Dermis microvascular lymphatic vessel endothelial cell (primary cell): ENCODE measurements at regions not wholly inside any gene's neighbourhood (a gene's known extent, or its start where the extent isn't known, plus 50 kb on each side); places are given as distances from the start of the nearest gene placed in this dataset.

Experiments used
- DNase-seq, 2 donors: peaks; one replicate each; pipeline versions ENCODE4 v3.0.0 to v3.0.0-alpha.2; 2010; ENCODE audit warnings: low read depth in 2 of 2

DNA sequence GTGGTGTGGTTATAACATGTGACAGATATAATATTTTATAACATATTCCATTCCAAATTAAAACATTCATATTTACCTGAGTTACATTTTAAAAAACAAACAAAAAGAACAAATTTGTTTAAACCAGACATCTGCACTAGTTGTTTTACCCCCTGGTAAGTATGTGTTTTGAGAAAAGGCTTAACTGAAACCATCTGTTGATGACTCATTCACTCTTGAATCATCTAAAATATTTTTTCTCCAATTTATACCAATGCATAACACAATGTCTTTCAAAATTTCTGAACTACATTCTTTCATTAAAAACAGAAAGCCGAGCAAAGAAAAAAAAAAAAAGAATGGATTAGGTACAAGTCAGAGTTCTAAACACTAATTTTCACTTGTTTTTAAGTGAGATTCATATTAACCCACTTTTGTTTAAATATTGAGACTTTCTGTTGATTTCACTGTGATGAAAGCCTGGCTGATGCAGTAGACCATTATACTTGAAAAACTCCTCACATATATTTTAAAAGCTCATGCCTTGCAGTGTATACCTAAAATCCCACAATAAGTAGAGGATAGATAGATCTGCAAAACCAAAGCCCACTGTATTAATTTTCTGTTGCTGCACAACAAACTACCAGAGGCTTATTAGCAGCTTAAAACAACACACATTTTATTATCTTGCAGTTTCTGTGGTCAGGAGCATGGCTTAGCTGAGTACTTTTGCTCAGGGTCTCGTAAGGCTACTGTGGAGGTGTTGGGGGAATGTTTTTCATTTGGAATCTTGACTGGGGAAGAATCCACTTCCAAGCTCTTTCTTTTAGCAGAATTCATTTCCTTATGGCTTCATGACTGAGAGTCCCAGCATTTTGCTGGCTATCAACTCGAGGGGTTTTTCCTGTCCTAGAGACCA lies 221.5 kb downstream of the PCDH18 start:
- no peak for DNase-seq

- no peak for DNase-seq
These were observed 222.1 kb downstream of the PCDH18 start for GRCh38 chr4:137310166-137310565.

GRCh38 chr4:137309424-137309823 lies 222.9 kb downstream of the PCDH18 start:
- no peak for DNase-seq

DNA sequence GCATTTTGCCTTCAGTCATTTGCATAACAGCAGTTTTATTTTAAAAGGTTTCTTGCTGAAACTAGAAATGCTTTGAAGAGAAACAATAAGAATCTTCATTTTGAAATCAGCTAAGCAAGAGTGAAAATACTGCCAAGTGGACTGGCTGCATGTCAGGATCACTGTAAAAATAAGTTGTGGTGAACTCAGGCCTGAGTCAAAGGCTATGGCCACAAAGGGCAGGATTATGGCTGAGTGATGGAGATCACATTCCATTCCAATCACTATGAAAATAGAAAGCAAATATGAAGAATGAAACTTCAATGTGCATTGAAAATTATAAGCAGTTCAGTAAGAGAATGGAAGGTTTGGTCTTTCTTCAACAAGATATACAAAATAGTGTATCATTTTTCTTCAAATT lies 224.5 kb downstream of the PCDH18 start:
- DNase-seq = no peak

DNA sequence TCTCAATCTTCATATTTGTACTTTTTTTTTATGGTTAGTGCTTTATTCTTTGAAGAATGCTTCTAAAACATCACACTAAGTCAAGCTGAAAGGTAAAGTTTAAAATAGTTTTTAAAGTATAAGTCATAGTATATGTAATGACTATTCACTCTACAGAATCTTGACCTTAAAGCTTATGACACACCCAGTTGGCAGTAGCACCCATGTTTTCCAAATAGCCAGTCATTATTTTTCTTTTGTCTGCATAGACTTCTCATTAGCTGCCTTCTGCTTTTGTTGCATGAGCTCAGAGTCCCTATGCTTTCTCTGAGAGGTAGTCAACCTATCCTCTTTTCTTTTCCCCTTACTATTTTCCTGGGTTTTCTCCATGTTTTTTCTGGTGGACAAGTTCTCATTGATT lies 231.5 kb downstream of the PCDH18 start:
- DNase-seq = no peak

DNA sequence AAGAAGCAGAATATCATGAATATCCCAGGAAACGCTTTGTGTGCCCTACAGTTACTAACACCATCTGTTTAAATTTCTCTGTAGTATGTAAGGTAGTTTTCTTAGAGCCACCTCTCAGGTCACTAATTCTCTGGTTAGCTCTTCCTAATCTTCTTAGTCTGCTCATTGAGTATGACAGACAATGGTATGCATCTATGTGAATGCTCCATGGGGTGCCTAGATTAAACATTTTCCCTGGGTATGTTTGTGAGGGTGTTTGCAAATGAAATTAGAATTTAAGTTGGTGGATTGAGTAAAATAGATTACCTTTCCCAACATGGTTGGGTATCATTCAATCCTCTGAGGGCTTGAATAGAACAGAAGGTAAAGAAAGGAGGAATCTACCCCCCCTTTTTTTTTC lies 233.0 kb downstream of the PCDH18 start:
- no peak for DNase-seq

DNA sequence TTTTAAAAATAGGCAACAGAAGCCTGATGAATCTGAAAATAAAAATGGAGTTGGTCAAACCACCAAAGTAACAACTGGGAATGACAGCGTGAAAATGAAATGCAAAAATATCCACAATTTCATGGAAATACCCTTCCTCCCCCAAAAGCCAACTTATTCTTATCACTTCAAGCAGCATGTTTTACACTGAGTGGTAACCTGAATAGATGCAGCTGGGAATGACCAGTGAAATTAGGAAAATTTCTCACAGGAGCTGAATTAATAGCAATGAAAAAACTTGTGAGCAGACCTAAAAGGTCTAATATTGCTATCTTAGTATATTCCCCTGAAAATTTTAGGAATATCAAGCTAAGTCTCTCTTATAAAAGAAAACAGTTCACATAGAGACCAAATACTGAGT lies 239.0 kb downstream of the PCDH18 start:
- DNase-seq = no peak

GRCh38 chr4:137283737-137284136 lies 248.6 kb downstream of the PCDH18 start:
- DNase-seq = no peak

GRCh38 chr4:137278431-137278830 lies 253.9 kb downstream of the PCDH18 start:
- DNase-seq = no peak

GRCh38 chr4:137274404-137274803 lies 257.9 kb downstream of the PCDH18 start:
- DNase-seq = no peak

DNA sequence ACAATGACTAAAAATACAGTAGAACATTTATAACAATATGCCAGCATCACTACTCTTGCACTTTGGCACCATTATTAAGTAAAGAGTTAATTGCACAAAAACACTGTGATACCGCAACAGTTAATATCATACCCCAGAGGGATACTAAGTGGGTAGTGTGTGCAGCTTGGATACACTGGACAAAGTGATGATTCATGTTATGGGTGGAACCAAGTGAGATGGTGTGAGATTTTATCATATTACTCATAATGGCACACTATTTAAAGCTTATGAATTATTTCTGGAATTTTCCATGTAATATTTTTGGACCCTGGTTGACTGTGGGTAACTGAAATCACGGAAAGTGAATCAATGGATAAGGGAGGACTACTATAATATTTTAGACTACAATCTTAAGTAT lies 265.3 kb downstream of the PCDH18 start:
- no peak for DNase-seq

DNA sequence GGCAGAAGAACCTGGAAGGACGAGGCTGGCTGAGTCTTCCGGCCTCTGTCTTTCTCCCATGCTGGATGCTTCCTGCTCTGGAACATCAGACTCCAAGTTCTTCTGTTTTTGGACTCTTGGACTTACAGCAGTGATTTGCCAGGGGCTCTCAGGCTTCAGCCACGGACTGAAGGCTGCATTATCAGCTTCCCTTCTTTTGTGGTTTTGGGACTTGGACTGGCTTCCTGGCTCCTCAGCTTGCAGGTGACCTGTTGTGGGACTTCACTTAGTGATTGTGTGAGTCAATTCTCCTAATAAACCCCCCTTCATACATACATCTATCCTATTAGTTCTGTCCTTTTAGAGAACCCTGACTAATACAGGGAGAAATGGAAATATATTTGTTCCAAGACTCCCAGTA lies 265.8 kb downstream of the PCDH18 start:
- no peak for DNase-seq

- no peak for DNase-seq
These were observed 269.1 kb downstream of the PCDH18 start for GRCh38 chr4:137263206-137263605.

- DNase-seq = no peak
These were observed 278.3 kb downstream of the PCDH18 start for GRCh38 chr4:137253949-137254348.

DNA sequence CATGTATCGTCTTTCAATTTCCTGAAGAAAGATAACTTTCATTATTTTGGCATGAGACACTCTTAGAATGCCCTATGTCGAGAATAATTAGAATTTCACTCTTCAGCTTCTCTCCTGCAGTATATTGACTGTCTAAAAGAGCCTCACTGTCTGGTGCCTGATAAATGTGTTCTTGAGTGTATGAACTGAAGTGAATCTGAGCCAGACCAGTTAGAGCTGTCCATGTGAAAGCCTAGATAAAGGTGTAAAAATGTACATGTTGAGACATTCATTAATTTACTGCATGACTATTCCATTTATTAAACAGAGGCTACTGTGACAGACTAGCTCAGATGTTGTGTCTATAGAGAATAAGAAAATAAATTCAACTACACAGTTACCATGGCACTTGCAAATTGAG lies 283.2 kb downstream of the PCDH18 start:
- DNase-seq = no peak

DNA sequence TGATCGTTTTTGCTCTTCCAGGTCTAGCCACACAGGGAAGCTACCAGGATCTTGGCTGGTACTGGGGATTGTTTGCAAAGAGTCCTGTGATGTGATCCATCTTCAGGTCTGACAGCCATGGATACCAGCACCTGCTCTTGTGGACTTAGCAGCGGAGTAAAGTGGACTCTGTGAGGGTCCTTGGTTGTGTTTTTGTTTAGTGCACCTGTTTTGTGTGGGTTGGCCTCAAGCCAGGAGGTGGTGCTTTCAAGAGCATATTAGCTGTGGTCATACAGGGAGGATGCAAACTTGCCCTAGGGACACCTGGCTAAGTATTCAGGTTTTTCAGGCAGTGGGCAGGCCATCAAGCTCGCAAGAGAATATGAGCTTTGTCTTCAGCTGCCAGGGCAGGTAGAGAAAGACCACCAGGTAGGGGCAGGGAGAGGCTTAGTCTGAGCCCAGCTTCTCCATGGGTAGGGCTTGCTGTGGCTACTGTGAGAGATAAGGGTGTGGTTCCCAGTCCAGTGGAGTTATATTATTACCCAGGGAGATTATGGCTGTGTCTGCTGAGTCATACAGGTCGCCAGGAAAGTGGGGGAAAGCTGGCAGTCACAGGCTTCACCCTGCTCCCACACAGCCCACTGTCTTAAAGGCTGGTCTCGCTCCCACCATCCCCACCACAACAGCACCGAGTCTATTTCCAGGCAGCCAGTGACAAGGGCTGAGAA lies 293.7 kb downstream of the PCDH18 start:
- no peak for DNase-seq

DNA sequence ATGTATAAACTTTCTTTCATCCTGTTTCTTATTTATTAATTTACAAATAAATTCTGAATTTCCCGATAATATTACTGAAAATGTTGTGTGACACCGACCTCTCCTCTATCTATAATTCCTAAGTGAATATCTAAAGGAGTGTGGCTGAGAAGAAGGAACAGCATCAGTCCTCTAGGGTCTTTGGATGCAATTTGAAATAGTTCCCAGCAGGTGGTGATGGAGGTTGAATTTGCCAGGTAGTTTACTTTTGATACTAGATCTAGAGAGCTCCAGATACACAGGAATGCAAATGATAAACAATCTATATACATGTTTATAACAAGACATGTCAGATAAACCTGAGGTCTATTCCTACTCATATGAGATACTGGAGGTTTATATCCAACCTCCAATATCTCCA lies 305.4 kb downstream of the PCDH18 start:
- DNase-seq = no peak

DNA sequence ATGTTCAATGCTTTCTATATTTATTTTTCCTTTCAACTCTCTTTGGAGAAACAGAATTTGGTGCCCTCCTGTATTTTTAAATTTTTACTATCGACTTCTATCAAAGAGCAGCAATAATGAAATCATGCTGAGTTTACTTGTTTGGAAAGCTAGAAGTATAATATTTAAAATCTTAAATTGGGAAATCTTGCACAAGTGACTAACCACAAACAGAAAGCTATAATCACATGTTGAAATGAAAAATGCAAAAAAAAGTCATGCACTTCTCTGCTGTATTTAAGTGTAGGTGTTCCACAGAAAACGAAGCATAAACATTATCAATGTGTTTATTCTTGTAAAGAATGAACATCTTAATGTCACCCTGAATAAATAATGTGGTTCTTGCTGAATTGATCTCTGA lies 306.1 kb downstream of the PCDH18 start:
- no peak for DNase-seq

- no peak for DNase-seq
These were observed 318.7 kb downstream of the PCDH18 start for GRCh38 chr4:137213372-137214173.

DNA sequence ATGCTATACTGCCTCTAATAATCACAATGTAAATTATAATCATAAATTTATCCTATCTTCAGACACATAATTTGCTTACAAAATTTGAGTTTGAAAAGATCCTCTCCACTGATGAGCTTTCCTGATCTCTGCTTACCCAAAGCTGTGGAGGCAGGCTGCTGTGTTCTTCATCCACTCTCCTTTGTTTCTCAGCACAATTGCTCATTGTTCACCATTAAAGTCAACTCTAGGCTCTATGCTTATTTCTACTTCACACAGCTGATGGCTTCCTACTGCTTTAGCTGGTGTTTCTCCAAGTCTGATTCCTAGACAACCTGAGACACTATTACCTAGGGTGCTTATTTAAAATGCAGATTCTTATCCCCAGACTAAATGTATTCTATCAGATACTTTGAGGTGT lies 319.7 kb downstream of the PCDH18 start:
- DNase-seq = no peak

DNA sequence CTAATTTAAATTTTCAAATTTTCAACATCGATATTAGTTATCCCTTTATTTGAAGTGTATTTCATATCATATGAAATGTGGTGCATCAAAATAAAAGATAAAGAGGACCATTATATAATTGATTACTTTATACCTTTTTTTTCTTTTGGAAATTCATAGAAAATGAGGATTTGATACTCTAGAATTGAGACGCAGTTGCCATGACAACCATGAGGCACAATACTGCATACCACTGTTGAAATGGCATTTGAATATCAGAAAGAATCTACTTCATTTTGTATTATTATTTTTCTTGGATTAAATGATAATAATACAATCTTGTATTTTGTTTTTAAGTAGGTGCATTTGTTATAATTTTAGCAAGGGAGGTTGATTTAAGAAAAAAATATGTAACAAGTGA lies 323.1 kb downstream of the PCDH18 start:
- DNase-seq = no peak

DNA sequence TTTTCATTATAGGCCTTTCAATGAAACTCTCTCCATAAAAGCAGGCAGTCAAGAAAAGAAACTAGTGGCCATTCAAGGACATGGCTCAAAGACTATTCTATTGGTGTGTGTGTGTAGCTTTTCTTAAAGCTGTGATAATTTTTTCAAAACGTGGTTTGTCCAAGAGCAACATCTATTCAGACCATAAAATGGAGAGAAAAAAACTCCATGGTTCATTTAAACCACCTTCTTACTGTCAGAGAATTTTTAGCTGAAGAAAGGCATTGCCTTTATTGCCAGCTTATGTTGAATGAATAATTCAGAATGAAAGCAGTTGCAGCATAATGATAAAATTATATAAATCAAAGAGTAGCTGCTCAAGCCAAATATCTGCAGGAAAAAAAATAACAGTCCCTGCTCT lies 325.5 kb downstream of the PCDH18 start:
- DNase-seq = no peak
